ENCODE measurements at regions not wholly inside any gene's neighbourhood (a gene's known extent, or its start where the extent isn't known, plus 50 kb on each side); places are given as distances from the start of the nearest gene placed in this dataset.

- H3K79me2 ChIP-seq (replicated peaks; ENCODE audit: insufficient read depth, low read length), result no peaks in the 10 kb centered on the region
- no peaks in the 10 kb centered on the region for H3K9me3 ChIP-seq (ENCODE audit: low read length)
- no peak overlapping the region for H3K4me3 ChIP-seq (ENCODE audit: low read length)
- no peak overlapping the region for H3K9ac ChIP-seq (ENCODE audit: low read length)
- H3K27ac ChIP-seq (ENCODE audit: low read length), result no peak overlapping the region
- no peak for TF ChIP-seq REST (IDR thresholded peaks at IDR 0.05; ENCODE audit: borderline replicate concordance)
- TF ChIP-seq RAD21 (conservative IDR thresholded peaks at IDR 0.05), result no peak
- TF ChIP-seq TAF1 (IDR thresholded peaks at IDR 0.05; ENCODE audit: low read depth), result no peak
- TF ChIP-seq CTCF (IDR thresholded peaks at IDR 0.05; ENCODE audit: poor library complexity, severe bottlenecking), result no peak
- TF ChIP-seq MXI1 (conservative IDR thresholded peaks at IDR 0.05; ENCODE audit: poor library complexity, severe bottlenecking), result no peak
- TF ChIP-seq SMC3 (conservative IDR thresholded peaks at IDR 0.05; ENCODE audit: poor library complexity), result no peak
- no peak for TF ChIP-seq POLR2AphosphoS5 (IDR thresholded peaks at IDR 0.05)
- TF ChIP-seq EZH2 (IDR thresholded peaks at IDR 0.05; ENCODE audit: borderline replicate concordance, insufficient read depth, low read length, poor library complexity, severe bottlenecking), result no peak
- TF ChIP-seq EP300 (conservative IDR thresholded peaks at IDR 0.05; ENCODE audit: poor library complexity, severe bottlenecking), result no peak
- no peaks in the 10 kb centered on the region for H3K27me3 ChIP-seq (ENCODE audit: insufficient read depth, low read depth, low read length)
- H3K36me3 ChIP-seq (ENCODE audit: insufficient read depth, low read length), result no peaks in the 10 kb centered on the region
- no peaks in the 10 kb centered on the region for H3K9me2 ChIP-seq (ENCODE audit: insufficient read depth, low read length)
- H2AFZ ChIP-seq (ENCODE audit: low read depth, low read length), result no peak overlapping the region
- no peak overlapping the region for H3K4me2 ChIP-seq (ENCODE audit: low read length)
- H3F3A ChIP-seq (ENCODE audit: insufficient read depth, low read length, poor library complexity, severe bottlenecking), result no peaks in the 10 kb centered on the region
- no peaks in the 10 kb centered on the region for H4K20me1 ChIP-seq (ENCODE audit: insufficient read depth)
These were observed 158.1 kb downstream of the BCOR start for GRCh38 chrX:39939678-39940077.

- Histone ChIP-seq H3K9me3 (ENCODE audit: low read length) (no peaks in the 10 kb centered on the region), H3K4me3 (ENCODE audit: low read length) (no peak overlapping the region), H3K27me3 (ENCODE audit: insufficient read depth, low read depth, low read length) (no peaks in the 10 kb centered on the region), H3K4me2 (ENCODE audit: low read length) (no peak overlapping the region), H3K27ac (ENCODE audit: low read length) (no peak overlapping the region), H2AFZ (ENCODE audit: low read depth, low read length) (no peak overlapping the region), H3F3A (ENCODE audit: insufficient read depth, low read length, poor library complexity, severe bottlenecking) (no peaks in the 10 kb centered on the region), H3K36me3 (ENCODE audit: insufficient read depth, low read length) (no peaks in the 10 kb centered on the region), H3K79me2 (replicated peaks; ENCODE audit: insufficient read depth, low read length) (no peaks in the 10 kb centered on the region), H3K9ac (ENCODE audit: low read length) (no peak overlapping the region), H4K20me1 (ENCODE audit: insufficient read depth) (no peaks in the 10 kb centered on the region), H3K9me2 (ENCODE audit: insufficient read depth, low read length) (no peaks in the 10 kb centered on the region)
- TF ChIP-seq TAF1 (IDR thresholded peaks at IDR 0.05; ENCODE audit: low read depth) (no peak), EP300 (conservative IDR thresholded peaks at IDR 0.05; ENCODE audit: poor library complexity, severe bottlenecking) (no peak), SMC3 (conservative IDR thresholded peaks at IDR 0.05; ENCODE audit: poor library complexity) (no peak), RAD21 (conservative IDR thresholded peaks at IDR 0.05) (no peak)
These were observed 156.3 kb downstream of the BCOR start for GRCh38 chrX:39941332-39941920.
